A673 (cell line): ENCODE measurements at regions not wholly inside any gene's neighbourhood (a gene's known extent, or its start where the extent isn't known, plus 50 kb on each side); places are given as distances from the start of the nearest gene placed in this dataset.
"Not testable (repeated sequence)": the region's sequence is repeated elsewhere in the genome, so short reads cannot be mapped to it uniquely, and the experiment has no call there.

ENCODE experiments used
- BruUV-seq: library from RNA; stranded (reverse); fragments of 400-500 nt; replicated peaks from 2 replicates; lab custom pipeline; 2021; lab: Mats Ljungman, UMichigan
- CTCF ChIA-PET: fragments of 300-600 bp; sonication (Branson Sonifier 250); formaldehyde crosslinking; loops from one replicate; lab custom pipeline; 2022; ENCODE audit warnings: antibody characterized with exemption; lab: Charles Lee
- POLR2A ChIA-PET: fragments of 300-600 bp; sonication (Branson Sonifier 250); formaldehyde crosslinking; loops from one replicate; lab custom pipeline; 2022; ENCODE audit warnings: antibody characterized with exemption; ENCODE audit not compliant: low non-redundant PET; lab: Charles Lee
- DNase-seq: peaks from one replicate; pipeline ENCODE4 v3.0.0-alpha.2; 2015; ENCODE audit warnings: low spot score
- H3K27ac ChIP-seq: fragments of 200-600 bp; sonication (generic); 2 replicates; pipeline ENCODE4 v1.5.1; 2016; ENCODE audit warnings: mixed run types, low read depth, mild to moderate bottlenecking, mixed read lengths, antibody characterized with exemption, low read length; ENCODE audit not compliant: poor library complexity, severe bottlenecking
- H3K27me3 ChIP-seq: fragments of 200-600 bp; sonication (generic); replicated peaks from 2 replicates; pipeline ENCODE4 v1.6.1; 2017; ENCODE audit warnings: mixed run types, low read depth, mild to moderate bottlenecking, mixed read lengths, antibody characterized with exemption, low read length; ENCODE audit not compliant: insufficient read depth, poor library complexity
- H3K36me3 ChIP-seq: fragments of 200-600 bp; sonication (generic); 2 replicates; pipeline ENCODE4 v1.6.1; 2016; ENCODE audit warnings: mixed run types, mild to moderate bottlenecking, mixed read lengths, antibody characterized with exemption, low read length; ENCODE audit not compliant: insufficient read depth, poor library complexity, severe bottlenecking
- H3K4me1 ChIP-seq: fragments of 200-600 bp; sonication (generic); 2 replicates; pipeline ENCODE4 v1.6.1; 2017; ENCODE audit warnings: mixed run types, mild to moderate bottlenecking, mixed read lengths, antibody characterized with exemption, low read length; ENCODE audit not compliant: insufficient read depth, poor library complexity, severe bottlenecking
- H3K4me3 ChIP-seq: fragments of 200-600 bp; sonication (generic); 2 replicates; pipeline ENCODE4 v1.5.1; 2016; ENCODE audit warnings: low read depth, mixed run types, mild to moderate bottlenecking, mixed read lengths, low read length; ENCODE audit not compliant: poor library complexity, severe bottlenecking
- H3K9me3 ChIP-seq: fragments of 200-600 bp; sonication (generic); 2 replicates; pipeline ENCODE4 v1.6.1; 2016; ENCODE audit warnings: mixed run types, low read depth, mild to moderate bottlenecking, mixed read lengths, antibody characterized with exemption, low read length; ENCODE audit not compliant: poor library complexity, severe bottlenecking
- CTCF ChIP-seq: fragments of 300-800, 200-600 bp; sonication (generic); conservative IDR thresholded peaks from 2 replicates; pipeline ENCODE4 v1.5.1; 2017; ENCODE audit warnings: low read depth, mild to moderate bottlenecking, antibody characterized with exemption, low read length, moderate library complexity, mixed read lengths
- EZH2 ChIP-seq: fragments of 200-600 bp; sonication (generic); IDR thresholded peaks from 2 replicates; pipeline ENCODE4 v1.6.1; 2017; ENCODE audit warnings: borderline replicate concordance, low read depth, mild to moderate bottlenecking, mixed read lengths, antibody characterized with exemption, low read length; ENCODE audit not compliant: poor library complexity, severe bottlenecking
- intact Hi-C: fragments of 100-400 bp; cut with micrococcal nuclease; formaldehyde crosslinking; loops from one replicate; pipeline ENCODE4 v1.10.0; 2022; ENCODE audit not compliant: unreplicated experiment

- H3K36me3 ChIP-seq: no peaks in the 10 kb centered on the region
- DNase-seq: no peak
- H3K27me3 ChIP-seq: no peaks in the 10 kb centered on the region
- no peaks in the 10 kb centered on the region for H3K4me1 ChIP-seq
- TF ChIP-seq EZH2: no peak
- no peak for TF ChIP-seq CTCF
- no peak overlapping the region for H3K27ac ChIP-seq
- intact Hi-C loops: no loop called here
- no peak overlapping the region for H3K4me3 ChIP-seq
- H3K9me3 ChIP-seq: no peaks in the 10 kb centered on the region
- ChIA-PET CTCF (no interaction called here), POLR2A (no interaction called here)
- no TSS peak for BruUV-seq
These were observed 262.5 kb downstream of the KCNJ3 start for GRCh38 chr2:154960802-154961583.

- H3K36me3 ChIP-seq: no peaks in the 10 kb centered on the region
- no peak for DNase-seq
- TF ChIP-seq EZH2 (no peak), CTCF (no peak)
- intact Hi-C loops: no loop called here
- POLR2A ChIA-PET: no interaction called here
- no peak overlapping the region for H3K4me3 ChIP-seq
- H3K27ac ChIP-seq: no peak overlapping the region
- H3K9me3 ChIP-seq: no peaks in the 10 kb centered on the region
- no peaks in the 10 kb centered on the region for H3K4me1 ChIP-seq
- CTCF ChIA-PET: no interaction called here
- H3K27me3 ChIP-seq: no peaks in the 10 kb centered on the region
- BruUV-seq: no TSS peak
These were observed 254.0 kb downstream of the KCNJ3 start for GRCh38 chr2:154952346-154952980.

- POLR2A ChIA-PET, H3K9me3 ChIP-seq, BruUV-seq, intact Hi-C loops, H3K4me3 ChIP-seq, H3K27me3 ChIP-seq, DNase-seq, H3K36me3 ChIP-seq, H3K4me1 ChIP-seq, H3K27ac ChIP-seq, CTCF ChIA-PET: not testable (repeated sequence)
These were observed 248.9 kb downstream of the KCNJ3 start for GRCh38 chr2:154947416-154947815.
